HEK293 (cell line): ENCODE measurements at regions not wholly inside any gene's neighbourhood (a gene's known extent, or its start where the extent isn't known, plus 50 kb on each side); places are given as distances from the start of the nearest gene placed in this dataset.

ENCODE experiments used
- CTCF ChIA-PET: fragments of 350-600 bp; formaldehyde crosslinking; extraction: SDS; loops from one replicate; lab custom pipeline; 2021; ENCODE audit warnings: antibody characterized with exemption; lab: Yijun Ruan, JAX
- POLR2A ChIA-PET: fragments of 300-600 bp; formaldehyde crosslinking; extraction: SDS; loops from one replicate; lab custom pipeline; 2020; ENCODE audit warnings: antibody characterized with exemption, inconsistent platforms; lab: Yijun Ruan, JAX
- H3K27ac ChIP-seq: fragments of 200-500 bp; sonication (Bioruptor generic); 2 replicates; pipeline ENCODE4 v1.5.1; 2014; ENCODE audit warnings: low read depth, low read length, control low read depth, inconsistent platforms; ENCODE audit errors: extremely low read depth
- H3K36me3 ChIP-seq, 2 experiments: fragments of 200-500 bp in 1 of 2; sonication (Bioruptor generic) in 1 of 2; 1 replicate in 1 of 2; 2 replicates in 1 of 2; pipeline ENCODE4 v1.5.1; 2014 to 2017; ENCODE audit warnings: inconsistent platforms in 2 of 2, low read length in 2 of 2; ENCODE audit not compliant: control insufficient read depth in 2 of 2, insufficient read depth in 1 of 2
- H3K4me1 ChIP-seq: fragments of 200-500 bp; sonication (Bioruptor generic); 2 replicates; pipeline ENCODE4 v1.5.1; 2014; ENCODE audit warnings: mild to moderate bottlenecking, low read length, inconsistent platforms; ENCODE audit not compliant: control insufficient read depth, insufficient read depth
- H3K4me3 ChIP-seq: 2 replicates; pipeline ENCODE4 v1.5.1; 2011; ENCODE audit warnings: low read depth, mild to moderate bottlenecking, control low read depth, low read length, moderate library complexity
- H3K9me3 ChIP-seq: fragments of 200-500 bp; sonication (Bioruptor generic); 2 replicates; pipeline ENCODE4 v1.5.1; 2014; ENCODE audit warnings: low read depth, low read length, inconsistent platforms; ENCODE audit not compliant: control insufficient read depth, insufficient read depth
- KLF9 ChIP-seq: fragments of 450-650 bp; formaldehyde crosslinking; IDR thresholded peaks from 2 replicates; pipeline ENCODE4 v1.5.1; 2016; ENCODE audit warnings: missing biosample characterization, missing genetic modification characterization, low read depth
- RBAK ChIP-seq: fragments of 450-650 bp; formaldehyde crosslinking; IDR thresholded peaks from 2 replicates; pipeline ENCODE4 v1.5.1; 2016; ENCODE audit warnings: missing biosample characterization, missing genetic modification characterization
- REPIN1 ChIP-seq: fragments of 450-650 bp; formaldehyde crosslinking; IDR thresholded peaks from 2 replicates; pipeline ENCODE4 v1.5.1; 2017; ENCODE audit warnings: missing biosample characterization, missing genetic modification characterization, low read depth
- SCRT2 ChIP-seq: fragments of 450-650 bp; formaldehyde crosslinking; IDR thresholded peaks from 2 replicates; pipeline ENCODE4 v1.5.1; 2016; ENCODE audit warnings: missing biosample characterization, missing genetic modification characterization
- SP7 ChIP-seq: fragments of 450-650 bp; formaldehyde crosslinking; IDR thresholded peaks from 2 replicates; pipeline ENCODE4 v1.5.1; 2016; ENCODE audit warnings: missing biosample characterization, missing genetic modification characterization
- WT1 ChIP-seq: fragments of 450-650 bp; formaldehyde crosslinking; IDR thresholded peaks from 2 replicates; pipeline ENCODE4 v1.5.1; 2016; ENCODE audit warnings: missing biosample characterization, missing genetic modification characterization
- YY2 ChIP-seq: fragments of 450-650 bp; formaldehyde crosslinking; IDR thresholded peaks from 2 replicates; pipeline ENCODE4 v1.5.1; 2016; ENCODE audit warnings: missing biosample characterization, missing genetic modification characterization
- ZFP41 ChIP-seq: fragments of 450-650 bp; formaldehyde crosslinking; IDR thresholded peaks from 2 replicates; pipeline ENCODE4 v1.5.1; 2016; ENCODE audit warnings: missing biosample characterization, missing genetic modification characterization, borderline replicate concordance
- ZNF112 ChIP-seq: fragments of 450-650 bp; formaldehyde crosslinking; IDR thresholded peaks from 2 replicates; pipeline ENCODE4 v1.5.0; 2017; ENCODE audit warnings: missing biosample characterization, missing genetic modification characterization
- ZNF114 ChIP-seq: fragments of 450-650 bp; formaldehyde crosslinking; IDR thresholded peaks from 2 replicates; pipeline ENCODE4 v1.5.0; 2017; ENCODE audit warnings: missing biosample characterization, missing genetic modification characterization
- ZNF132 ChIP-seq: fragments of 450-650 bp; formaldehyde crosslinking; IDR thresholded peaks from 2 replicates; pipeline ENCODE4 v1.5.1; 2017; ENCODE audit warnings: missing biosample characterization, missing genetic modification characterization, borderline replicate concordance
- ZNF223 ChIP-seq: fragments of 450-650 bp; formaldehyde crosslinking; IDR thresholded peaks from 2 replicates; pipeline ENCODE4 v1.5.1; 2016; ENCODE audit warnings: missing biosample characterization, missing genetic modification characterization
- ZNF248 ChIP-seq: fragments of 450-650 bp; formaldehyde crosslinking; IDR thresholded peaks from 2 replicates; pipeline ENCODE4 v1.5.1; 2017; ENCODE audit warnings: missing biosample characterization, missing genetic modification characterization
- ZNF426 ChIP-seq: fragments of 450-650 bp; formaldehyde crosslinking; IDR thresholded peaks from 2 replicates; pipeline ENCODE4 v1.5.1; 2017; ENCODE audit warnings: missing biosample characterization, missing genetic modification characterization, mild to moderate bottlenecking, inconsistent platforms, moderate library complexity
- ZNF510 ChIP-seq: fragments of 450-650 bp; formaldehyde crosslinking; IDR thresholded peaks from 2 replicates; pipeline ENCODE4 v1.5.1; 2018; ENCODE audit warnings: mild to moderate bottlenecking, missing genetic modification characterization, missing biosample characterization; ENCODE audit not compliant: insufficient replicate concordance
- ZNF610 ChIP-seq: fragments of 450-650 bp; formaldehyde crosslinking; IDR thresholded peaks from 2 replicates; pipeline ENCODE4 v1.5.1; 2016; ENCODE audit warnings: missing biosample characterization, missing genetic modification characterization, borderline replicate concordance
- ZNF658 ChIP-seq: fragments of 450-650 bp; formaldehyde crosslinking; IDR thresholded peaks from 2 replicates; pipeline ENCODE4; 2016; ENCODE audit warnings: missing biosample characterization, missing genetic modification characterization
- ZNF707 ChIP-seq: fragments of 450-650 bp; formaldehyde crosslinking; IDR thresholded peaks from 2 replicates; pipeline ENCODE4 v1.5.1; 2016; ENCODE audit warnings: missing biosample characterization, missing genetic modification characterization
- ZNF792 ChIP-seq: fragments of 450-650 bp; formaldehyde crosslinking; IDR thresholded peaks from 2 replicates; pipeline ENCODE4 v1.5.1; 2016; ENCODE audit warnings: missing biosample characterization, missing genetic modification characterization
- ZNF837 ChIP-seq: fragments of 450-650 bp; formaldehyde crosslinking; IDR thresholded peaks from 2 replicates; pipeline ENCODE4 v1.5.1; 2016; ENCODE audit warnings: missing biosample characterization, missing genetic modification characterization
- TF ChIP-seq, protein P1 (sequence below): fragments of 450-650 bp; formaldehyde crosslinking; IDR thresholded peaks from 2 replicates; pipeline ENCODE4 v1.5.1; 2016; ENCODE audit warnings: missing biosample characterization, missing genetic modification characterization
- TF ChIP-seq, protein P2 (sequence below): fragments of 450-650 bp; formaldehyde crosslinking; IDR thresholded peaks from 2 replicates; pipeline ENCODE4 v1.5.1; 2016; ENCODE audit warnings: missing biosample characterization, missing genetic modification characterization
- TF ChIP-seq, protein P3 (sequence below): fragments of 450-650 bp; formaldehyde crosslinking; IDR thresholded peaks from 2 replicates; pipeline ENCODE4 v1.5.1; 2017; ENCODE audit warnings: missing biosample characterization, missing genetic modification characterization
- TF ChIP-seq, protein P4 (sequence below): fragments of 450-650 bp; formaldehyde crosslinking; IDR thresholded peaks from 2 replicates; pipeline ENCODE4 v1.5.1; 2017; ENCODE audit warnings: missing biosample characterization, missing genetic modification characterization

DNA sequence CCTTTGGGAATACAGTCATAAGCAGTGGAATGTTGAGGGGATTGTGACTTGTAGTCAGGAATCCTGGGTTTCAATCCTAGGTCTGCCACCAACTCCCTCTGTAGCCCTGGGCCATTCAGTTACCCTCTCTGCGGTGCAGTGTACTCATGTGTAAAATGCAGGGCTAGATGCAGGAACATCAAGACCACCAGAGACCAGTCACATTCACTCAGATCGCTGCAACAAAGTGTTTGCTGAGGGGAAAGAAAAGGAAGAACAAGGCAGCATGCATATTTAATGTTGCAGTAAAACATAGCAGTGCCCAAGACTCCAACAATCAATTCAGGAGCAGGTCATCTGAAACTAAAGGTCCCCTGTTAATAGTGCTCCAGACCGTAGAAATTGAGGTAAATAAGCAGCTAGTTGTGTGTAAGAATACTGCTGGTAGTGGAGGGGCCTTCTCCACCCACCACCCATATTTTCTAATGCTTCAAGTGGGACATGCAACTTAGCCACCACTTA, 410.7 kb downstream of the OMA1 start:
- no peaks in the 10 kb centered on the region for H3K4me1 ChIP-seq

DNA sequence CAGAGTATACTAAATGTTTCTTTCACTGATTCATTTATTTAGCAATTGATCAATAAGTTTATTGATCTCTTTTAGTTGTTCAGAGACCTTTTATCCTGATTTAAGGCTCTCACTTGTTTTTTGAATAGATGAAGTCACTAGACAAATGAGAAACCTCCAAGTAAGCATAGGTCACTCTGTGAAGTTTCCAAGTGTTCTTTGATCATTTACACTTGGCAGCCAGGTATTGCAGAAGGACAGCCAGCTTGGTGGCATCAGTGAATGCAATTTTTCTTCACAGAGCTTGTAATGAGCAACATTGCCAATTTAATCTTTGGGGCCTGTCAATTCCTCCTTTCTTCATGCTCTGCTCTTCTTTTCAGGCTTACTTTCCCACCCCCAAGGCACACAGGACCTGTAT, 413.0 kb downstream of the OMA1 start:
- Histone ChIP-seq H3K4me3 (no peak overlapping the region), H3K9me3 (no peaks in the 10 kb centered on the region), H3K36me3 (no peaks in the 10 kb centered on the region), H3K27ac (no peak overlapping the region), H3K4me1 (no peaks in the 10 kb centered on the region)
- TF ChIP-seq, protein P1, sequence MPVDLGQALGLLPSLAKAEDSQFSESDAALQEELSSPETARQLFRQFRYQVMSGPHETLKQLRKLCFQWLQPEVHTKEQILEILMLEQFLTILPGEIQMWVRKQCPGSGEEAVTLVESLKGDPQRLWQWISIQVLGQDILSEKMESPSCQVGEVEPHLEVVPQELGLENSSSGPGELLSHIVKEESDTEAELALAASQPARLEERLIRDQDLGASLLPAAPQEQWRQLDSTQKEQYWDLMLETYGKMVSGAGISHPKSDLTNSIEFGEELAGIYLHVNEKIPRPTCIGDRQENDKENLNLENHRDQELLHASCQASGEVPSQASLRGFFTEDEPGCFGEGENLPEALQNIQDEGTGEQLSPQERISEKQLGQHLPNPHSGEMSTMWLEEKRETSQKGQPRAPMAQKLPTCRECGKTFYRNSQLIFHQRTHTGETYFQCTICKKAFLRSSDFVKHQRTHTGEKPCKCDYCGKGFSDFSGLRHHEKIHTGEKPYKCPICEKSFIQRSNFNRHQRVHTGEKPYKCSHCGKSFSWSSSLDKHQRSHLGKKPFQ (tag by site-specific recombination): no peak
- TF ChIP-seq, protein P2, sequence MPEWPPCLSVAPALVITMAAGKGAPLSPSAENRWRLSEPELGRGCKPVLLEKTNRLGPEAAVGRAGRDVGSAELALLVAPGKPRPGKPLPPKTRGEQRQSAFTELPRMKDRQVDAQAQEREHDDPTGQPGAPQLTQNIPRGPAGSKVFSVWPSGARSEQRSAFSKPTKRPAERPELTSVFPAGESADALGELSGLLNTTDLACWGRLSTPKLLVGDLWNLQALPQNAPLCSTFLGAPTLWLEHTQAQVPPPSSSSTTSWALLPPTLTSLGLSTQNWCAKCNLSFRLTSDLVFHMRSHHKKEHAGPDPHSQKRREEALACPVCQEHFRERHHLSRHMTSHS (tag by site-specific recombination): no peak
- TF ChIP-seq ZNF610 (no peak), KLF9 (tag by site-specific recombination) (no peak), SP7 (tag by site-specific recombination) (no peak), ZNF223 (no peak), ZNF426 (tag by site-specific recombination) (no peak), ZNF112 (tag by site-specific recombination) (no peak), ZFP41 (no peak), ZNF707 (tag by site-specific recombination) (no peak), ZNF132 (tag by site-specific recombination) (no peak), SCRT2 (tag by site-specific recombination) (no peak), ZNF248 (no peak)
- TF ChIP-seq, protein P3, sequence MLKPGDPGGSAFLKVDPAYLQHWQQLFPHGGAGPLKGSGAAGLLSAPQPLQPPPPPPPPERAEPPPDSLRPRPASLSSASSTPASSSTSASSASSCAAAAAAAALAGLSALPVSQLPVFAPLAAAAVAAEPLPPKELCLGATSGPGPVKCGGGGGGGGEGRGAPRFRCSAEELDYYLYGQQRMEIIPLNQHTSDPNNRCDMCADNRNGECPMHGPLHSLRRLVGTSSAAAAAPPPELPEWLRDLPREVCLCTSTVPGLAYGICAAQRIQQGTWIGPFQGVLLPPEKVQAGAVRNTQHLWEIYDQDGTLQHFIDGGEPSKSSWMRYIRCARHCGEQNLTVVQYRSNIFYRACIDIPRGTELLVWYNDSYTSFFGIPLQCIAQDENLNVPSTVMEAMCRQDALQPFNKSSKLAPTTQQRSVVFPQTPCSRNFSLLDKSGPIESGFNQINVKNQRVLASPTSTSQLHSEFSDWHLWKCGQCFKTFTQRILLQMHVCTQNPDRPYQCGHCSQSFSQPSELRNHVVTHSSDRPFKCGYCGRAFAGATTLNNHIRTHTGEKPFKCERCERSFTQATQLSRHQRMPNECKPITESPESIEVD (tag by site-specific recombination): no peak
- POLR2A ChIA-PET: no interaction called here
- CTCF ChIA-PET: interaction anchor here (0.9 kb wide), 1 partner anchor 29 kb away, joined by 3 read pairs; no protein-coding TSS in a partner anchor

More for the DNA sequence above, 410.7 kb downstream of the OMA1 start:
- POLR2A ChIA-PET: no interaction called here
- Histone ChIP-seq H3K27ac (no peak overlapping the region), H3K4me3 (no peak overlapping the region), H3K9me3 (no peaks in the 10 kb centered on the region), H3K36me3 (no peaks in the 10 kb centered on the region)
- CTCF ChIA-PET: no interaction called here
- TF ChIP-seq ZNF658 (tag by site-specific recombination) (no peak), YY2 (tag by site-specific recombination) (no peak), ZNF248 (no peak), REPIN1 (tag by site-specific recombination) (no peak), ZNF792 (no peak), ZNF510 (tag by site-specific recombination) (no peak), RBAK (tag by site-specific recombination) (no peak), ZNF837 (tag by site-specific recombination) (no peak), WT1 (tag by site-specific recombination) (no peak), ZNF114 (tag by site-specific recombination) (no peak)
- TF ChIP-seq, protein P4, sequence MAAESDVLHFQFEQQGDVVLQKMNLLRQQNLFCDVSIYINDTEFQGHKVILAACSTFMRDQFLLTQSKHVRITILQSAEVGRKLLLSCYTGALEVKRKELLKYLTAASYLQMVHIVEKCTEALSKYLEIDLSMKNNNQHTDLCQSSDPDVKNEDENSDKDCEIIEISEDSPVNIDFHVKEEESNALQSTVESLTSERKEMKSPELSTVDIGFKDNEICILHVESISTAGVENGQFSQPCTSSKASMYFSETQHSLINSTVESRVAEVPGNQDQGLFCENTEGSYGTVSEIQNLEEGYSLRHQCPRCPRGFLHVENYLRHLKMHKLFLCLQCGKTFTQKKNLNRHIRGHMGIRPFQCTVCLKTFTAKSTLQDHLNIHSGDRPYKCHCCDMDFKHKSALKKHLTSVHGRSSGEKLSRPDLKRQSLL: no peak
